GOT3 (cell line): ENCODE measurements at regions not wholly inside any gene's neighbourhood (a gene's known extent, or its start where the extent isn't known, plus 50 kb on each side); places are given as distances from the start of the nearest gene placed in this dataset.

Experiments used
- DNase-seq: peaks from one replicate; lab custom pipeline; 2025; ENCODE audit warnings: mixed read lengths; lab: John Stamatoyannopoulos, UW

DNA sequence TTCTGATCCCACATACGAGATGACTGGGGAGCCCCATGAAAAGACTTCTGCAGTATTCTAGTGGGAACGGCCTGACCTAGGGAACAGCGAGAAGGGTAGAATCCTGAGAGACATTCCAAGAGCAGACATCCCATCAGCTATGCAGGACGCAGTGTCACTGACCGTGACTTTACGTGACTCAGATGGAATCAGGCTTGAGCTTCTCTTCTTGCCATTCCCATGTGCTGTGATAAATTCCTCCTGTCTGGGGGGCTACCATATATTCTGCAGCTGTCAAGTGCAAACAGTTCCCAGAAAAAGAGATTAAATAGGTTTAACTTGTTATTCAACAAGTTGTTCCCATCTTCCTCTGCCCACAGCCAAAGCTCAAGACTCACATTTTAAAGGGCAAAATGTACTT, 73.1 kb upstream of the PDE1C start:
- no peak for DNase-seq

GRCh38 chr7:32142649-32143048, 72.4 kb upstream of the PDE1C start:
- DNase-seq, result no peak

DNA sequence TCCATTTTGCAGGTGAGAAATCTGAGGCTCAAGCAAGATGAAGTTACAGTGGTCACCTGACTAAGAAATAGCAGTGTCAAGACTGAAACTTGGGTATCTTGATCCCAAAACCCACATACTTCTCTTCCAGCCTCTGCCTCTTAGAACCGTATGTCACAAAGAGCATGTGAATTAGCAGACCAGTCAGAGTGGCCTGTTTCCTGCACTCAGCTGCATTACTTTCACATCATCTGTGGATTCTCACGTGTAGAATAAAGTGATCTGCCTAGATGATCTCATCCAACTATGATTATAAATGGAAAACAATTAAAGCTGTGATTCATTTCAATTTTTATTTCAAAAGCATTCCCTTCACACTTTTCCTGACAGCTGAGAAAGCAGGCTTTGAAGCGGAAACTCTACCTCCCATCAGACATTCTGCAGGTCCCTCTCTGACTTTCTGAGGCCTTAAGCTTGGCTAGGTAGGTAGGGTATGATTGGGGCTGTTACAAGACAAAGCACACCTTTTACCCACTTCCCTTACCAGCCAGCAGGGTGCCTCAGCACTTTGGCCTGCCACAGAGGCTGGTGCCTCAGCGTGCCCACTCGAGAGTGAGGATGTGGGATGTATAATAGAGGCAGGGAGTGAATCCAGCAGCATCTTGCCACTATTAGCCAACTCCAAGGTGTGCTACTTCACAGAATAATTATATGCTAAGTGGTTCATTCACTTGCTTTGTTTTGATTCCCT, 70.2 kb upstream of the PDE1C start:
- no peak for DNase-seq

DNA sequence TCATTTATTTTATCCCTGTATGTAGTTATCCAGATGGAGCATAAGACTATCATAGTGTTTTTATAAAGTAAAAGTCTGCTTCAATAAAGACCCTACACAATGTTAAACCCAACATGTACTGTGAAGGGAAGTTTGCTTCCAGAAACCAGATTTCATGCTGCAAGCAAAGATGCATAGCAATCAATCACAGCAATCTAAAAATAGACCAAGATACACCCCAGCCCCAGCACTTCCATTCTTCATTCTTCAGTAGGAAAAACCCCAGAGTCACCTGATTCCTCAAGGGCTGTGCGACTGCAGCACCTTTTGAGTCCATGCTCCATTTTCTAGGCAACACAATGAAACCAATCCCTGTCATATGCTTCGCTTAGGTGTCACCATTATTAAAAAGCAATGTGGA, 66.9 kb upstream of the PDE1C start:
- DNase-seq, result no peak

- no peak for DNase-seq
Measured at GRCh38 chr7:32131091-32131490, 60.9 kb upstream of the PDE1C start.

GRCh38 chr7:32126843-32127242, 56.6 kb upstream of the PDE1C start:
- no peak for DNase-seq
